Glutamatergic neuron (in vitro differentiated cells): ENCODE measurements at regions not wholly inside any gene's neighbourhood (a gene's known extent, or its start where the extent isn't known, plus 50 kb on each side); places are given as distances from the start of the nearest gene placed in this dataset.

ENCODE experiments used
- DNase-seq: peaks from one replicate; pipeline ENCODE4 v3.0.0; 2022
- H3K27ac Mint-ChIP-seq: one replicate; pipeline ENCODE4 v1.8.0; 2020; ENCODE audit warnings: mild to moderate bottlenecking, mixed read lengths, inconsistent platforms; ENCODE audit not compliant: unreplicated experiment
- H3K27me3 Mint-ChIP-seq: one replicate; pipeline ENCODE4 v1.8.0; 2020; ENCODE audit warnings: mild to moderate bottlenecking, moderate library complexity, mixed read lengths, inconsistent platforms; ENCODE audit not compliant: unreplicated experiment
- H3K36me3 Mint-ChIP-seq: one replicate; pipeline ENCODE4 v1.8.0; 2020; ENCODE audit warnings: mild to moderate bottlenecking, mixed read lengths, inconsistent platforms; ENCODE audit not compliant: unreplicated experiment
- H3K4me1 Mint-ChIP-seq: one replicate; pipeline ENCODE4 v1.8.0; 2020; ENCODE audit warnings: mild to moderate bottlenecking, low read depth, mixed read lengths, inconsistent platforms; ENCODE audit not compliant: unreplicated experiment
- H3K4me3 Mint-ChIP-seq: one replicate; pipeline ENCODE4 v1.8.0; 2020; ENCODE audit warnings: mild to moderate bottlenecking, mixed read lengths, inconsistent platforms; ENCODE audit not compliant: unreplicated experiment
- H3K9me3 Mint-ChIP-seq: one replicate; pipeline ENCODE4 v1.8.0; 2020; ENCODE audit warnings: mild to moderate bottlenecking, moderate library complexity, mixed read lengths, inconsistent platforms; ENCODE audit not compliant: unreplicated experiment
- CTCF ChIP-seq: fragments of 200-600 bp; sonication (generic); IDR thresholded peaks from one replicate; pipeline ENCODE4 v1.5.0; 2021; ENCODE audit not compliant: partially characterized antibody, unreplicated experiment

- DNase-seq: no peak
- H3K4me1 Mint-ChIP-seq: no peaks in the 10 kb centered on the region
- no peak overlapping the region for H3K27ac Mint-ChIP-seq
- TF ChIP-seq CTCF: no peak
- no peak overlapping the region for H3K4me3 Mint-ChIP-seq
- no peaks in the 10 kb centered on the region for H3K36me3 Mint-ChIP-seq
- H3K27me3 Mint-ChIP-seq: peaks cover 3% of the 10 kb centered on the region
- H3K9me3 Mint-ChIP-seq: peaks cover 9% of the 10 kb centered on the region
These were observed 96.0 kb upstream of the ACTRT2 start for GRCh38 chr1:2925291-2925690.

- Mint-ChIP-seq H3K9me3 (peaks cover 9% of the 10 kb centered on the region), H3K4me1 (no peaks in the 10 kb centered on the region), H3K4me3 (no peak overlapping the region), H3K27me3 (peaks cover 3% of the 10 kb centered on the region), H3K27ac (no peak overlapping the region), H3K36me3 (no peaks in the 10 kb centered on the region)
- DNase-seq: peak; percentile 47
- no peak for TF ChIP-seq CTCF
These were observed 95.3 kb upstream of the ACTRT2 start for GRCh38 chr1:2925918-2926317.

GRCh38 chr1:2926447-2927055 is 94.7 kb upstream of the ACTRT2 start:
- Mint-ChIP-seq H3K27ac (no peak overlapping the region), H3K36me3 (no peaks in the 10 kb centered on the region), H3K27me3 (peaks cover 3% of the 10 kb centered on the region), H3K4me3 (no peak overlapping the region), H3K4me1 (no peaks in the 10 kb centered on the region), H3K9me3 (peaks cover 9% of the 10 kb centered on the region)
- no peak for DNase-seq
- no peak for TF ChIP-seq CTCF

GRCh38 chr1:2927393-2928360 is 93.6 kb upstream of the ACTRT2 start:
- Mint-ChIP-seq H3K36me3 (no peaks in the 10 kb centered on the region), H3K4me3 (no peak overlapping the region), H3K27ac (no peak overlapping the region), H3K4me1 (no peaks in the 10 kb centered on the region), H3K9me3 (peaks cover 4% of the 10 kb centered on the region), H3K27me3 (peaks cover 3% of the 10 kb centered on the region)
- TF ChIP-seq CTCF: no peak
- no peak for DNase-seq
